OCI-LY3 (cell line): ENCODE measurements at regions not wholly inside any gene's neighbourhood (a gene's known extent, or its start where the extent isn't known, plus 50 kb on each side); places are given as distances from the start of the nearest gene placed in this dataset.

Experiments
- CTCF ChIP-seq: fragments of 200-600, 300-600 bp; sonication (generic); IDR thresholded peaks from 2 replicates; pipeline ENCODE4 v1.5.1; 2014; ENCODE audit warnings: antibody characterized with exemption, low read length, low read depth
- EZH2phosphoT487 ChIP-seq: fragments of 200-600 bp; shearing (Covaris generic); IDR thresholded peaks from 2 replicates; pipeline ENCODE4 v1.6.1; 2018; ENCODE audit warnings: antibody characterized with exemption, mixed run types, low read depth

GRCh38 chr10:78365694-78366093 lies 332.0 kb downstream of the RPS24 start:
- TF ChIP-seq CTCF = no peak
- TF ChIP-seq EZH2phosphoT487 = no peak
